Middle frontal gyrus (tissue), 1 donor: ENCODE measurements at regions not wholly inside any gene's neighbourhood (a gene's known extent, or its start where the extent isn't known, plus 50 kb on each side); places are given as distances from the start of the nearest gene placed in this dataset.

ENCODE experiments used
- DNase-seq: peaks from one replicate; pipeline ENCODE4 v3.0.0-alpha.2; 2015; ENCODE audit warnings: low spot score; ENCODE audit errors: extremely low spot score

DNA sequence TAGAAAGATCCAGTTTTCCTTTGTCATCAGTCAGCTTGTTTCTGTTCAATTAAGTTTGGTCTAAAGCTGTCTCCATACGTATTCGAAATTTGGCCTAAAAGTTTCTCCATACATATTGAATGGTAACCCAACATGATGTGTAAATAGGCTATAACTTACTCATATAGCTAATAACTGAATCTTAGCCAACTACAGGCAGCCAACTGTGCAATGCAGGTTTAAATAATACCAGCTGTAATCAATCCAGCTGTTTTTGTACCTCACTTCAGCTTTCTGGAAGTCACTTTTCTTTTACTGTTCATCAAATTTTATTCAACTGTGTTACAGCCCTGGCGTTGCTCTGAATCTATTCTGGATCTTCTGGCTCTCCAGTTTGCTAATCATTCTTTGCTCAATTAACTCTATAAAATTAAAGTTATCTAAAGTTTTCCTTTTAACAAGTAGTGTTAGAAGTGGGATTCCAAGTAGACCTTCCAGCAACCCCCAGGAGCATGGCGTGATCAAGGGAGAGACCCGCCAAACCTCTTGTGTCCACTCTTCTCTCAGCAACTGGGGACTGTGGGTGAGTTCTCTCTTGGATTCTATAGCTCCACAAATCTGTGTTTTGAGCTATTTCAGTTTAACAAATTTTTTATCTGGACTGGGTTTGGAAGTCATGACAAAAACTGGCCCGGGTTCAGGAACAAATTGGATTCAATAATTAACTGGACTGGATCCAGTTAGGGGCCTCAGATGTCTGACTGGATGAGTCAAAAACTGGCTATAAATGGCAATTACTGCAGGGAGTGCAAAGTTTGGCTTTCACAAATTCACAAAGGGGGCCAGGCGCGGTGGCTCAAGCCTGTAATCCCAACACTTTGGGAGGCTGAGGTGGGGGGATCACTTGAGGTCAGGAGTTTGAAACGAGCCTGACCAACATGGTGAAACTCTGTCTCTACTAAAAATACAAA, 329.7 kb upstream of the ST6GAL2 start:
- no peak for DNase-seq

DNA sequence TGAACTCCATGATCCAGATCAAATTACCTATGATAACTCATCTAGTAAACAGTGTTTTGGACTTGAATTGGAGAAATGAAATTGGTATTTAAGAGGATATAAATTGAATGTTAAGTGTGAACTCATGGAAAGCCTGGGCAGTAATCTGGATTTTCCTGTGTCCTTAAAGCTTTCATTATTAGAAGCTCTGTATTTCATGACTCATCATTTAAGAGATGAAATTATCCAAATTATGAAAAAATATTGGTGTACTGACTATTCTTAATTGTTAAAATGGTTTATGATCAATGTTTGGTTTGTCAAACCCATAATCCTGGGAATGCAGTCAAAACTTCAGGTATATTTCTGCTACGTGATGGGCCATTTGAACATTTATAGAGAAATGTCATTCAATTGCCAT, 332.2 kb upstream of the ST6GAL2 start:
- DNase-seq: no peak

DNA sequence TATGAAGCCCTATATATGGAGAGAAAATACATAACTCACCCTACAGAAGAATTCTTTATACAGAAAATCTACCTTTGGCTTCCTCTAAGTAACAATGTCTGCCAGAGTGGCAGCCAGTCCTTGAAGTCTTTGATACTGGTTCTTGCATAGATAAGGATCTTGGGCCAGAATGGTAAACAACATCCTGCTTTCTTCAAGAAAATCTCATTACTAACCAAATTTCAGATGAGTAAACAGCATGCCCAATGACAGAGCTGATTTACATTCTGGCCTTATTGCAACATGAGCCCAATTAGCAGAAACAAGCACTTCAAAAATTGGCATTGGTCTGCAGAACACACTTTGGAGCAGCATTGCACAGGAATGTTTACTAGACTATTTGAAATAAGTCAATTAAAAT, 336.5 kb upstream of the ST6GAL2 start:
- DNase-seq: no peak

DNA sequence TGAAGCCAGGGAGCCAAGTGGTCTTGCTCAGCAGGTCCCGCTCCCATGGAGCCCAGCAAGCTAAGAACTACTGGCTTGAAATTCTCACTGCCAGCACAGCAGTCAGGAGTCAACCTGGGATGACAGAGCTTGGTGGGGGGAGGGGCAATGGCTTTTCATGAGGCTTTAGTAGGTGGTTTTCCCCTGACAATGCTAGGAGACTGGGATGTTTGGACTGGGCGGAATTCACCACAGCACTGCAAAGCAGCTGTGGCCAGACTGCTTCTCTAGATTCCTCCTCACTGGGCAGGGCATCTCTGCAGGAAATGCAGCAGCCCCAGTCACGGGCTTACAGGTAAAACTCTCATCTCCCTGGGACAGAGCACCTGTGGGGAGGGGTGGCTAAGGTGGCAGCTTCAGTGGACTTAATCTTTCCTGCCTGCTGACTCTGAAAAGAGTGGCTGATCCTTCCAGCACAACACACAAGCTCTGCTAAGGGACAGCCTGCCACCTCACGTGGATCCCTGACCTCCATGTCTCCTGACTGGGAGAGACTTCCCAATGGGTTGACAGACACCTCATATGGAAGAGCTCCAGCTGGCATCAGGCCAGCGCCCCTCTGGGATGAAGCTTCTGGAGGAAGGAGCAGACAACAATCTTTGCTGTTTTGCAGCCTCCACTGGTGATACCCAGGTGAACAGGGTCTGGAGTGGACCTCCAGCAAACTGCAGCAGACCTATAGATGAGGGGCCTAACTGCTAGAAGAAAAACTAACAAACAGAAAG, 349.7 kb upstream of the ST6GAL2 start:
- no peak for DNase-seq

DNA sequence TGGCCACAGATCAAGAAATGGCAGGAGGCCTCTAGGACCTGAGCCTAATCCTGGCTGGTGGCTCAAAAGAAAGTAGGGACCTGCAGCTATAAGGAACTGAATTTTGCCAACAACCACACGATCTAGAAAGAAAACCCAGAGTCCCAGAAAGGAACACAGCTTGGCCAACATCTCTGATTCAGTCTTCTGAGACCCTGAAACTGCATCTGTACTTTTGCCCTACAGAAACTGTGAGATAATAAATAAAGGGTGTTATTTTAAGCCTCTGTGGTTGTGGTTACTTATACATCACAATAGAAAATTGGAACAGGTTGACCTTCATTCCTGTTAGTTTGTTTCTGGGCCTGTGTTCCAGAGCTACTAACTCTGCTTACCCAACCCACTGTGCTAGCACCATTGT, 356.8 kb upstream of the ST6GAL2 start:
- DNase-seq: no peak

DNA sequence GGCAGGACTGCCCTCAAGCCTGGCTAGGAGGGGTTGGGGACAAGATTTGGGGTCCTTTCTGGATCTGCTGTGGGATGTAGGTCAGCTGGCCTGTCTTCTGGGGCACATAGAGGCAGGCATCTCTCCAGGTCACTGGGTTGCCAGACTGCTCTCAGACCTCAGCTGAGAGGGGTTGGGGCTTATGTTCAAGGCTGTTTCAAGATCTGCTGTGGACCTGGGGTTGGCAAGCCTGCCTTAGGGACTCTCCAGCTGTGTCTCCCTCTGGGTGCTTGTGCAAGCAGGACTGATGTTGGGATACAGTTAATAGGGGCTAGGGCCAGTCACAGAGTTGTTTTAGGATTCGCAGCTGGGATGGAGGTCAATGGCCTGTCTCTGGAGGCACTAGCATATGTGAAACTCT, 363.0 kb upstream of the ST6GAL2 start:
- no peak for DNase-seq

DNA sequence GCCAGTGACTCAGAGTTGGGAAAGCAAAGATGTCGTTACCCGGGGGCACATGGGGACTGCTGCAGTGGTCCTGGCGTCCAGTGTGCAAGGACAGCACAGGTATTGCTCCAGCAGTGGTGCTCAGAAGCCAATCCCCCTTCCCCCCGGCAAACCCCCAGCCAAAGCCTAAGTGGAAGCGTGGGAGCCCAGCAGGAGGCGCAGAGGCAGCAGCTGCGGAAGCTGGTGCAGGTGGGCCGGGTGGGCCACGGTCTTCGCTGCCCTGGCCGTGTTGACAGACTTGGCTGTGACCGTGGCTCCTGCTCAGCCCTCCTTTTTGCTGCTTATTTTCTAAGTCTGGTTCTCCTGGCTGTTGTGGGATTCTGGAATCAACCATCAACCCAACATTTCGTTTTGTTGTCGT, 369.8 kb upstream of the ST6GAL2 start:
- DNase-seq: no peak

DNA sequence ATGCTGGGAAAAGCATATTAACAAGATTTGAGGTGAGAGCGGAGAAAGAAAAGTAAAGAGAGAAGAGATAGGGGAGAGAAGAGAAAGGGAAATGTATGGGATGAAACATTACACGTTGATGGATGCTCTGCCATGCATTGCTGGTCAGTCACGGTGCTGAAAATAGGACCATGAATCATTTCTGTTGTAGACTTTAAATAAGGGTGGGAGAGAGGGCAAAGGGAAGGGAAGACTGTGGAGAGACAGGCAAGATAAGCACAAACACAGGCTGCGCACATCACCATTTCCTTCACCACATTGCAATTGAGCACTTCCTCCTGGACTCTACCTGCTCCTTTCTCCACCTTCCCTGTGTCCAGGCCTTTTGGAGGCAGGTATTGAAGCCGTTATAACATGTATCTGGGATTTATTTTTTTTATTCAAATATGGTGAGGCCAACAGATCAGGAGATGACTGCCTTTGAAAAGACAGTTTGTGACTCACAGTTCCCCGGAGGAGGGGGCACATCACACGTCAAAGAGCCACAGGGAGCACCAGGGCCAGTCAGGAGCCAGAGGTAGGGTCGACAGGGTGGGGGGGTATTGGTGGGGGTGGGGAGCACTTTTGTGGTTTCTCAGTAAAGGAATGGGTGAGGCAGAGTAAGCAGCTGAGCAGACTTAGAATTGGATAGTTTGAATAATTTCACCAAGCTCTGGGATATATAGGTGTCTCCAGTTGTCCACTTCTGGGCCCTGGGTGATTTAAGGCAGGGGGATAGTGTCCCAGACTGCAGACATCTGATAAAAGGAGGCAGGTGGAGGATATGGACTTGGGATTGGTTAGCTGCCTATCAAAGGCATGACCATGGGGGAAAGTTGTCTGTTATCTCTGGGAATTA, 372.8 kb upstream of the ST6GAL2 start:
- no peak for DNase-seq

DNA sequence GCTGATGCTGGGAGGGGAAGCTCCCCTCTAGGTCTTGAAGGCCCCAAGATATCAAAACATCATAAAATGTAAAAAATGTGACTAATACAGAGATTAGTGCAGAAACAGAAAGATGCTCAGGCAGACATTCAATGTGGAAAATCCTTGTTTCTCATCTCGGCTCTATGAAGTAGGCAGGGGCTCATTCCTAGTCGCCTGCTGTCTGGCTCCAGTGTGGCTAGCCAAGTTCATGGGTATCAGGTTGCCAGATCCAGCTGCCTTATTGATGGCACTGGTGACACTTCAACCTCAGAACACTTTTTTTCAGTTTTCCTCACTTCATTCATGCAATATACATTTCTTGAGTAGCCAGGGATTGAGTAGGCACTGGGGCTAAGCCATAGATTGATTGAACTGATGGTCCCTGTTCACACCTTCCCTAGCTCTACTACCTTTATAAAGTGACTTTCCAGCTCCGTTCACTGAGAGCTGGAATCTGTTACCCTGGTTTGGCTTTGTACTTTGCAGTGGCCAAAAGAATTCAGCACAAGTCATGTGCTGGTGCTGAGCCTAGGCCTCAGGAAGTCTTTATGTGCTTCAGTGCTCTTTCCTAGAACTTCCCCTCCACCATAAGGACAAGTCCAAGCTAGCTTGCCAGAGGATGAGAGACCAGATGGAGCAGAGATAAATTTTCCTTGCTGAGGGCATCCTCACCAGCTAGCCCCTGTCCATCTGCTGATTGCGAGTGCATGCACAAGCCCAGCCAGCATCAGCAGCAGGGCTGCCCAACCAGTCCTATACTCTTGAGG, 373.6 kb upstream of the ST6GAL2 start:
- no peak for DNase-seq

DNA sequence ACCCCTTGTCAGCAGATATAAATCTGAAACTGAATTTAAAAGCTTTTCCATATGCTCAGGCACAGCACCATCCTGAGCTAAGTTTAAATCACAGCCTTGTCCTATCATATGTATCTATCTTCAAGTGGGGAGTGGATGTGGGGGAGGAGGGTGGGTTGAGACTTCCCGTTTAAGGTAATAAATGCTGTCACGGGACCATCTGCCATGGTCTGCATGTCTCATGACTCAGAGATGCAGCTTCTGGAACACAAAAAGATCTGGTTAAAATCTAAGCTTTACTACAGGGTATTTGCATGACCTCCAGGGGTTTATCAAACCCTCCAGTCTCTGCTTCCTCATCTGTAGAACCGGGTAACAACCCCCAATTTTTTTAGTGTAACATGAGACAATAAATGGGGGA, 377.7 kb upstream of the ST6GAL2 start:
- DNase-seq: no peak

DNA sequence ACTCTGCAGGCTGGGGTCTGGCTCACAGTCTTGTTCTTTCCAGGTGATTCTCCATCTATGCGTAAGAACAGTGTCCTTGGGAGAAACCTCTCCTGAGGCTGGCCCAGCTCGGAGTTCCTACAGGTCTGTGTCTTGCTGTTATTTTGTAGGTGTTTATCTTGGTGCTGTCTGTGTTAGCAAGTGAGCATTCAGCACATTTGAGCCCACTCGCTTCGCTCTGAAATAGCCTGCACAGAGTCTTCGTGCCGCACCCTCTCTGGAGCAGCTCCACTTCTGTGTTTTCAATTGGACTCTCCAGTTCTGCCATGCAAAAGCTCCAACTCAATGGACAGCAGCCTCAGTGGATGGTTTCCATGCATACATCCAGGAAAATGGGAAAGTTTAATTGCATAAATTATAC, 378.2 kb upstream of the ST6GAL2 start:
- no peak for DNase-seq

DNA sequence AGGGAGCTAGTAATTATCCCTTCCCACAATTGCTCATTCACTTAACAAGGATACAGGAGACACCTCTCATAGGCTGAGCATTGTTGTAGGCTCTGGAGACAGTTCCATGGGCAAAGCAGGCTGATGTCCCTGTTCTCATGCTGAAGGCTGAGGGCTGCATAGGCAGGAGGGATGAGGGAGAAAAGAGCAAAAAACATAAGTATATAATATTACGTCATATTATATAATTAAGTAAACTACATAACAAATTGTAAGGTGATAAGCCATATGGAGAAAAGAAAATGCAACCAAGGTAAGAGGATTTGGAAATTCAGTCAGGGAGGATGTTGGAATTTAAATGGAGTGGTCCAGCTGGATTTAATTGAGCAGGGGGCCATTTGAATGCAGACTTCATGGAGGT, 380.6 kb upstream of the ST6GAL2 start:
- no peak for DNase-seq

DNA sequence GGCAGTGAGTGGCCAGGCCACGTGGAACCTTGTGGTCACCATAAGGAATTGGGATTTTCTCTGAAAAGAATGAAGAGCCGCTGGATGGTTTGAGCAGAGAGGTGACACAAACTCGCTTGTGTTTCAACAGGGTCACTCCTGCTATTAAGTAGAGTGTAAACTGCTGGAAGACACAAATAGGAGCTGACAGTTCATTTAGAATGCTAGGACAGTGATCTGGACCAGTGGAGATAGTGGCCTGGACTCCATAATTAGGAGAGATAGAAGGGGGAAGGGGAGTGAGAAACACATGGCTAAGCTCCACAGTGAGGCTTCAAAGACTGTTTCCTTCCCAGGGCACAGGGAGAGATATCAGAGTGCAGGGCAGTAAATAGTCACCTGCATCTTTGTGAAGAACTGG, 381.1 kb upstream of the ST6GAL2 start:
- no peak for DNase-seq

DNA sequence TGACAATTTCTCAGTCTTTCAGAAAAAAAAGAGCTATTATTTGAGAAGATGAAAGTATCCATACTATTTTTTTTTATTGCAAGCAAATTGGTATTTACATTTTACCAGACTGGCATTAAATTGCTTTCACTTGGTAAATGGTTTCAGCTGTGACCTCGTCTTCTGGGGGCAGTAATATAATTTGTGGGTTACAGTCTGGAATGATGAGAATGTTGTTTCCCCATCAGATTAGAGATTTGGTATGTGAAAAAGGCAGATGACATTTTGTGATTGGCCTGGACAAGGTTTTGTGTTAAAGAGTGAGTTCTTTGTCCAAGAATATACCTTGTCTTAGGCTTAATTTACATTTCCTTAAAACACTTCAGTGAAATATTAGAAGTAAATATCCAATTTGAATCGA, 390.1 kb upstream of the ST6GAL2 start:
- DNase-seq: no peak

DNA sequence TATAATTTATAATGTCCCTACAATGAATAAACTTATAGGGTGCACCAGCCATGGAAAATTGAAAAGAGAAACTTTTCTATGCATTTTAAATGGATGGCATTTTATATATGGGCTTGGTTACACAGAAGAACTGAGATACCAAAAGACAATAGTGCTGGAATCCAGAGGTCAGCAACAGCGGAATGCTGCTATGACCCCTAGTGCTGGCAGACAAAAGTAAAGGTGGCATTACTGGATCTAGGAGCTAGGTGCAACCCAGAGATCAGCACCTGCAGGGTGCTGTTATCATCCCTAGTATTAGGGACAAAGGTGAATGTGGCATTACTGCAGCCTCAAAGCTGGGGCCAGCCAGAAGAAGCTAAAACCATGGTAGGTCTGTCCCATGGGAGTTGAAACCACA, 392.7 kb upstream of the ST6GAL2 start:
- DNase-seq: no peak

DNA sequence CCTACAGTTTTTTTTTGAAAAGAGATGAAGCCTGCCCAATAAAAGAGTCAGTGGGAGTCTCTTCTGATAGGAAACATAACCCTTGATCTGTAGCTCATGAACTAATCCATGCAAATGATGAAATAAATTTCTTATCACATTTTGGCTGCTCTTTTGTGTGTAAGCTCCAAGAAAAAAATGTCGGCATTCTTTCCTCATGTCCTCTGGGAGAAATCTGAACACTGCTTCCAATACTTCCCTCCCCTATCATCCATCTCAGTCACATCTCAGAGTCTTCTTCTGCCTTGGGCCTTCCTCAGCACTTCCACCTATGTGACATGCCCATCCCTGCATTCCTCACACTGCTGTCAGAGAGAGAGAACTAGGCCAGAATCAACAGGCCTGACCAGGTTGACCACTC, 395.7 kb upstream of the ST6GAL2 start:
- DNase-seq: no peak

DNA sequence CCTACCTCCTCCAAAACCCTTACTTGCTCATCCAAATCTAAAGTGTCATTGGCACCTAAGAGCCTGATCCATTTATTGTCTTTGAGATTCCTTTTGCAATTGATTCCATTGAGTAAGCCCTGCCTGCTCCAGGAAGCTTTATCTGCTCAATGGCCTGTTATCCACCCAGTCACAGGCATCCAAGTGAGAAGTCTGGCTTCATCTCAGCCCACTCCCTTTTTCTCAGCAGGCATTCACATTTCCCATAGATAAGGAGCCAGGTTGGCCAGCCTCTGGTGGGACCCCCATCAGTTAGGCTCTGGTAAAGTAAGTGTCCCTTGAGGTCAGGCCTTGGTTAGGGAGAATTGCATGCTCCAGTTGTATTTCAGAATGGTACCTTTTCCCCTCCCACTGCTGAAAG, 396.2 kb upstream of the ST6GAL2 start:
- no peak for DNase-seq

DNA sequence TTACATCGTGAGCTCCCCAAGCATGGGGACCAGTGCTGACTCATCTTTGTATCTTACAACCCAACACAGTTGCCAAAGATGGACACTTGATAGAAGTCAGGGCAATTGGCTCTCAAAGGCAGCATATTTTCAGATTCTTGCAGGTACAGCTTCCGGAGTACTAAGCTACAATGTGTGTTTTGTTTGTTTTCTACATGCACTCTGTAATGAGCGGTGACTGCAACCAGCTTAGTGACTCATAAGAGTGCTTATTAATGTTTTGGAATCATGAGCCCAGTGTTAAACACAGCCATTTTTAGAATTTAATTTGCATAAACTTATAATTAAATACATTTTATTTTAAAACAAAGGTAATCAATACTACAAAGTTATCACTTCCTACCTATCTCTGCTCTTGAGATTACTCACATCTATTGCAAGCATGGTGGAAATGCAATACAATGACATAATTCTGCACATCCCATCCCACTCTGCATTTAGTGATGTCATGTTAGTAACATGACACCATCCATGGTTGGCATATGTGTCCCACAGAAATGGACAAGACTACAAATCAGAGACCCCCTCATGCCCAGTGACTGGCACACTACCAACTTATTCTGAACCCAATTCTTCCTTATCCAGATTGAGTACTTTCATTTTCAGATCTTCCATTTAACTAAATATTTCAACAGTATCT, 399.8 kb upstream of the ST6GAL2 start:
- no peak for DNase-seq

DNA sequence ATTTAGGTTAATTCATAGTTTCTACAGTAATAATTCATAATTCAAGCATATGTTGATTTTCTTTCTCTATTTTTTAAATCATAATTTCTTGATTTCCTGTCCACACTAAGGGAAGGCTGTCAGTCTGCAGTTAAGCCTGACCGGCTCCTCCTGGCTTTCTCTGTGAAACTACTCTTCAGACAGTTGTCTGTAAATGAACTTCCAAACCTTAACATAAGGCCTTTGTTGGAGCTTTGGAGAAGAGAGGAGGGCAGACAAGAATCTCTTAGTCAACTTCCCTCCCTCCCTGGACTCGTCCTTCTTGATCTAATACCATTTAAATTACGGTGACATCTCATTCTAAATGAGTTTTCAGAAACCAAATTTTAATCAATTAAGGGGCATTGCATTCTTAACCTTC, 404.1 kb upstream of the ST6GAL2 start:
- no peak for DNase-seq

DNA sequence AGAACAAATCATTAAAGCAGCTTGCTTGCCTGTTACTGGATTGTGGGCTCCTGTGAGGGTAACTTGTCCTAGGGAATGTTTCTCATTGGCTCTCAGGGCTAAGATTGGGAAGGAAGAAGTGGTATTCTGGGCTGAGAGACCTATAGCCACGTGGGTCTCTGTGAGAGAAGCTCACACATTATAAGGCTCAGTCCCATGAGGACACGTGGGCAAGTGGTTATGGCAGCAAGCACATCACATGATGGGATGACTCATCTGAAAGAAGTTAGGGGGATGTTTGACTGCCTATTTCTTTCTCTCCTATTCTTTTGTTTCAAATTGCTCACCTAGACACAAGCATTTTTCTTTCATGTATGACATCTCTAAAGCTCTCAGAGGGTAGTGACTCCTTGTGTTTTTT, 418.0 kb upstream of the ST6GAL2 start:
- DNase-seq: no peak
